ENCODE measurements at regions not wholly inside any gene's neighbourhood (a gene's known extent, or its start where the extent isn't known, plus 50 kb on each side); places are given as distances from the start of the nearest gene placed in this dataset.

- Histone ChIP-seq H3K9ac (no peak overlapping the region), H3K4me1 (ENCODE audit: insufficient read depth) (no peaks in the 10 kb centered on the region), H3F3A (ENCODE audit: insufficient read depth) (no peaks in the 10 kb centered on the region), H3K4me3 (no peak overlapping the region), H3K27ac (no peak overlapping the region), H3K9me2 (ENCODE audit: insufficient read depth) (no peaks in the 10 kb centered on the region), H3K4me2 (ENCODE audit: unreplicated experiment) (no peak overlapping the region), H4K20me1 (ENCODE audit: insufficient read depth) (no peaks in the 10 kb centered on the region), H3K36me3 (ENCODE audit: low read depth) (no peaks in the 10 kb centered on the region), H2AFZ (no peak overlapping the region), H3K9me3 (ENCODE audit: low read depth) (no peaks in the 10 kb centered on the region), H3K27me3 (replicated peaks; ENCODE audit: insufficient read depth) (no peaks in the 10 kb centered on the region), H3K79me2 (ENCODE audit: insufficient read depth) (no peaks in the 10 kb centered on the region)
- 41 to 57% methylated on average over 1 of the region's 1 CpG for WGBS, 2 experiments (ENCODE audit: low coverage in 1 of 2, low lambda C conversion rate in 2 of 2, missing lambda C conversion rate in 2 of 2)
- in situ Hi-C loops (cut with MboI), result no loop called here
- no peak for DNase-seq
- no peak for TF ChIP-seq EZH2phosphoT487 (IDR thresholded peaks at IDR 0.05; ENCODE audit: insufficient read depth, low read depth)
- TF ChIP-seq EZH2 (IDR thresholded peaks at IDR 0.05; ENCODE audit: insufficient read depth, poor library complexity, severe bottlenecking), result no peak
Observed at GRCh38 chr6:21448485-21449109, 145.0 kb upstream of the SOX4 start.

DNA sequence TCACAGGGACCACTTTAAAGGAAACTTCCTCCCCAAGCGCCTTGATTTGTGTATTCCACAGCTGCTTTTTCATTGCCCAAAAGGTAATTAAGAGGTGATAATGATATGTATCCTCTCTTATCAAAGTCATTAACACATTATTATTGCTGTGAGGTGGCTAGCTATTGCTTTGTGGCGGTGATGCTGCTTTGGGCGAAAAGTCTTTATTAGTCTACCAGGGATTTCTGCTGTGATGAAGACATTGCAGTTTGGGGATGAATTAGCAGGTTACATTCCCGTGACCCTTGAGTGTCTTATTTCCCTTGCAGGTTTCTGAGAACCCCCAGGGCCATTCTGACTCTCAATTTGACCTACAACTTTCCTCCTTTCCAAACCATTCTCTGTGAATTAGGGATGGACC, 143.4 kb upstream of the SOX4 start:
- Histone ChIP-seq H3K4me3 (no peak overlapping the region), H4K20me1 (ENCODE audit: insufficient read depth) (no peaks in the 10 kb centered on the region), H3K27ac (no peak overlapping the region), H3K27me3 (replicated peaks; ENCODE audit: insufficient read depth) (no peaks in the 10 kb centered on the region), H3K9ac (no peak overlapping the region), H3K4me2 (ENCODE audit: unreplicated experiment) (no peak overlapping the region), H3K9me2 (ENCODE audit: insufficient read depth) (no peaks in the 10 kb centered on the region), H3K79me2 (ENCODE audit: insufficient read depth) (no peaks in the 10 kb centered on the region), H3K4me1 (ENCODE audit: insufficient read depth) (no peaks in the 10 kb centered on the region), H3F3A (ENCODE audit: insufficient read depth) (no peaks in the 10 kb centered on the region), H3K9me3 (ENCODE audit: low read depth) (no peaks in the 10 kb centered on the region), H2AFZ (no peak overlapping the region), H3K36me3 (ENCODE audit: low read depth) (no peaks in the 10 kb centered on the region)
- no peak for TF ChIP-seq EZH2phosphoT487 (IDR thresholded peaks at IDR 0.05; ENCODE audit: insufficient read depth, low read depth)
- no peak for TF ChIP-seq EZH2 (IDR thresholded peaks at IDR 0.05; ENCODE audit: insufficient read depth, poor library complexity, severe bottlenecking)
- WGBS, 2 experiments (ENCODE audit: low coverage in 1 of 2, low lambda C conversion rate in 2 of 2, missing lambda C conversion rate in 2 of 2), result 82 to 84% methylated on average over 4 of the region's 4 CpGs
- no peak for DNase-seq
- in situ Hi-C loops (cut with MboI), result no loop called here

DNA sequence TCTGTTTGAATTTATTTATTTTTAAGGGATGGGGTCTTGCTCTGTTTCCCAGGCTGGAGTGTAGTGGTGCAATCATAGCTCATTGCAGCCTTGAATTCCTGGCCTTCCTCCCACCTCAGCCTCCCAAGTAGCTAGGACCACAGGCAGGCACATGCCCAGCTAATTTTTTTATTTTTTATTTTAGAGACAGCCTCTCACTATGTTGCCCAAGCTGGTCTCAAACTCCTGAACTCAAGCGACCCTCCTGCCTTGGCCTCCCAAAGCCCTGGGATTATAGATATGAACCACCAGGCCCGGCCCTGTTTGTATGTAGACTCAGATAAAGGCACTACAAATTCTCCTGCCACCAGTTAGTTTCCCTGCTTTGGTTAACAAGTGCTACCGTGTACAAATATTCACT, 142.9 kb upstream of the SOX4 start:
- H3K27me3 ChIP-seq (replicated peaks; ENCODE audit: insufficient read depth), result no peaks in the 10 kb centered on the region
- H3K9ac ChIP-seq, result no peak overlapping the region
- H3K4me2 ChIP-seq (ENCODE audit: unreplicated experiment), result no peak overlapping the region
- H3K36me3 ChIP-seq (ENCODE audit: low read depth), result no peaks in the 10 kb centered on the region
- no peaks in the 10 kb centered on the region for H3K79me2 ChIP-seq (ENCODE audit: insufficient read depth)
- H3K9me2 ChIP-seq (ENCODE audit: insufficient read depth), result no peaks in the 10 kb centered on the region
- WGBS, 2 experiments (ENCODE audit: low coverage in 1 of 2, low lambda C conversion rate in 2 of 2, missing lambda C conversion rate in 2 of 2), result 72% methylated on average over 3 of the region's 3 CpGs
- no peaks in the 10 kb centered on the region for H4K20me1 ChIP-seq (ENCODE audit: insufficient read depth)
- TF ChIP-seq EZH2 (IDR thresholded peaks at IDR 0.05; ENCODE audit: insufficient read depth, poor library complexity, severe bottlenecking), result no peak
- TF ChIP-seq EZH2phosphoT487 (IDR thresholded peaks at IDR 0.05; ENCODE audit: insufficient read depth, low read depth), result no peak
- no peak for DNase-seq
- H3K4me3 ChIP-seq, result no peak overlapping the region
- in situ Hi-C loops (cut with MboI), result no loop called here
- no peaks in the 10 kb centered on the region for H3F3A ChIP-seq (ENCODE audit: insufficient read depth)
- no peak overlapping the region for H3K27ac ChIP-seq
- no peaks in the 10 kb centered on the region for H3K9me3 ChIP-seq (ENCODE audit: low read depth)
- H2AFZ ChIP-seq, result no peak overlapping the region
- H3K4me1 ChIP-seq (ENCODE audit: insufficient read depth), result no peaks in the 10 kb centered on the region

- Histone ChIP-seq H3K36me3 (ENCODE audit: low read depth) (no peaks in the 10 kb centered on the region), H3K27ac (no peak overlapping the region), H4K20me1 (ENCODE audit: insufficient read depth) (no peaks in the 10 kb centered on the region), H3K4me3 (no peak overlapping the region), H3K4me1 (ENCODE audit: insufficient read depth) (no peaks in the 10 kb centered on the region), H3F3A (ENCODE audit: insufficient read depth) (no peaks in the 10 kb centered on the region), H3K9me2 (ENCODE audit: insufficient read depth) (no peaks in the 10 kb centered on the region), H2AFZ (no peak overlapping the region), H3K9me3 (ENCODE audit: low read depth) (no peaks in the 10 kb centered on the region), H3K27me3 (replicated peaks; ENCODE audit: insufficient read depth) (no peaks in the 10 kb centered on the region), H3K79me2 (ENCODE audit: insufficient read depth) (no peaks in the 10 kb centered on the region), H3K9ac (no peak overlapping the region), H3K4me2 (ENCODE audit: unreplicated experiment) (no peak overlapping the region)
- TF ChIP-seq EZH2phosphoT487 (IDR thresholded peaks at IDR 0.05; ENCODE audit: insufficient read depth, low read depth), result no peak
- no peak for TF ChIP-seq EZH2 (IDR thresholded peaks at IDR 0.05; ENCODE audit: insufficient read depth, poor library complexity, severe bottlenecking)
- 67 to 68% methylated on average over 3 of the region's 3 CpGs for WGBS, 2 experiments (ENCODE audit: low coverage in 1 of 2, low lambda C conversion rate in 2 of 2, missing lambda C conversion rate in 2 of 2)
- DNase-seq, result no peak
- in situ Hi-C loops (cut with MboI), result no loop called here
Observed at GRCh38 chr6:21451546-21452013, 142.0 kb upstream of the SOX4 start.

- H3K4me3 ChIP-seq, result no peak overlapping the region
- no peaks in the 10 kb centered on the region for H3F3A ChIP-seq (ENCODE audit: insufficient read depth)
- H3K9ac ChIP-seq, result no peak overlapping the region
- no peak overlapping the region for H2AFZ ChIP-seq
- no peaks in the 10 kb centered on the region for H3K9me3 ChIP-seq (ENCODE audit: low read depth)
- no peaks in the 10 kb centered on the region for H3K4me1 ChIP-seq (ENCODE audit: insufficient read depth)
- H3K4me2 ChIP-seq (ENCODE audit: unreplicated experiment), result no peak overlapping the region
- DNase-seq, result no peak
- TF ChIP-seq EZH2phosphoT487 (IDR thresholded peaks at IDR 0.05; ENCODE audit: insufficient read depth, low read depth) (no peak), EZH2 (IDR thresholded peaks at IDR 0.05; ENCODE audit: insufficient read depth, poor library complexity, severe bottlenecking) (no peak)
- in situ Hi-C loops (cut with MboI), result no loop called here
- no peaks in the 10 kb centered on the region for H3K9me2 ChIP-seq (ENCODE audit: insufficient read depth)
- H3K27ac ChIP-seq, result no peak overlapping the region
- H3K79me2 ChIP-seq (ENCODE audit: insufficient read depth), result no peaks in the 10 kb centered on the region
- no peaks in the 10 kb centered on the region for H4K20me1 ChIP-seq (ENCODE audit: insufficient read depth)
- 42 to 47% methylated on average over 2 of the region's 2 CpGs for WGBS, 2 experiments (ENCODE audit: low coverage in 1 of 2, low lambda C conversion rate in 2 of 2, missing lambda C conversion rate in 2 of 2)
- no peaks in the 10 kb centered on the region for H3K36me3 ChIP-seq (ENCODE audit: low read depth)
- no peaks in the 10 kb centered on the region for H3K27me3 ChIP-seq (replicated peaks; ENCODE audit: insufficient read depth)
Observed at GRCh38 chr6:21454262-21454661, 139.3 kb upstream of the SOX4 start.

Data from GM23248 (cell line).